ENCODE measurements at regions not wholly inside any gene's neighbourhood (a gene's known extent, or its start where the extent isn't known, plus 50 kb on each side); places are given as distances from the start of the nearest gene placed in this dataset.
"Not testable (repeated sequence)": the region's sequence is repeated elsewhere in the genome, so short reads cannot be mapped to it uniquely, and the experiment has no call there.

GRCh38 chr21:28683982-28684752 is 308.5 kb downstream of the LTN1 start:
- no peaks in the 10 kb centered on the region for H3K27me3 ChIP-seq
- H3K9me3 ChIP-seq: no peaks in the 10 kb centered on the region
- intact Hi-C loops (cut with DNase I): no loop called here
- H3K4me1 ChIP-seq: no peaks in the 10 kb centered on the region
- no peak for DNase-seq (ENCODE audit: low spot score in 2 of 2)
- no peak overlapping the region for H3K4me3 ChIP-seq
- no peaks in the 10 kb centered on the region for H3K36me3 ChIP-seq
- no peak for TF ChIP-seq CTCF (IDR thresholded peaks at IDR 0.05)
- H3K27ac ChIP-seq: no peak overlapping the region

GRCh38 chr21:28682884-28683283 is 309.8 kb downstream of the LTN1 start:
- H3K27ac ChIP-seq; H3K4me1 ChIP-seq; H3K36me3 ChIP-seq; H3K9me3 ChIP-seq; H3K4me3 ChIP-seq; DNase-seq (ENCODE audit: low spot score in 2 of 2); H3K27me3 ChIP-seq; intact Hi-C loops (cut with DNase I): not testable (repeated sequence)

GRCh38 chr21:28677096-28677495 is 315.6 kb downstream of the LTN1 start:
- H3K27ac ChIP-seq; H3K4me1 ChIP-seq; H3K4me3 ChIP-seq; DNase-seq (ENCODE audit: low spot score in 2 of 2); intact Hi-C loops (cut with DNase I); H3K36me3 ChIP-seq; H3K9me3 ChIP-seq; H3K27me3 ChIP-seq: not testable (repeated sequence)

- H3K4me3 ChIP-seq: no peak overlapping the region
- no peaks in the 10 kb centered on the region for H3K27me3 ChIP-seq
- no peak for DNase-seq (ENCODE audit: low spot score in 2 of 2)
- H3K9me3 ChIP-seq: no peaks in the 10 kb centered on the region
- no peak for TF ChIP-seq CTCF (IDR thresholded peaks at IDR 0.05)
- intact Hi-C loops (cut with DNase I): no loop called here
- H3K36me3 ChIP-seq: no peaks in the 10 kb centered on the region
- H3K27ac ChIP-seq: peak overlapping the region in 1 of 2 donors; percentile 1
- peaks cover 3 to 10% of the 10 kb centered on the region in 2 donors for H3K4me1 ChIP-seq
Measured at GRCh38 chr21:28675331-28676041, 317.2 kb downstream of the LTN1 start.

- TF ChIP-seq CTCF (IDR thresholded peaks at IDR 0.05): no peak
- Histone ChIP-seq H3K27ac (no peak overlapping the region), H3K4me3 (no peak overlapping the region), H3K4me1 (peaks cover 3 to 10% of the 10 kb centered on the region in 2 donors), H3K9me3 (no peaks in the 10 kb centered on the region), H3K36me3 (no peaks in the 10 kb centered on the region), H3K27me3 (no peaks in the 10 kb centered on the region)
- intact Hi-C loops (cut with DNase I): no loop called here
- DNase-seq (ENCODE audit: low spot score in 2 of 2): no peak
Measured at GRCh38 chr21:28674763-28675162, 317.9 kb downstream of the LTN1 start.

GRCh38 chr21:28671549-28672195 is 321.0 kb downstream of the LTN1 start:
- intact Hi-C loops (cut with DNase I): no loop called here
- H3K4me1 ChIP-seq: peaks cover 3 to 10% of the 10 kb centered on the region in 2 donors
- TF ChIP-seq CTCF (IDR thresholded peaks at IDR 0.05): no peak

More at GRCh38 chr21:28671549-28672195, 321.0 kb downstream of the LTN1 start:
- Histone ChIP-seq H3K36me3 (no peaks in the 10 kb centered on the region), H3K27me3 (no peaks in the 10 kb centered on the region), H3K4me3 (no peak overlapping the region), H3K9me3 (no peaks in the 10 kb centered on the region), H3K27ac (no peak overlapping the region)
- no peak for DNase-seq (ENCODE audit: low spot score in 2 of 2)
